ENCODE measurements at regions not wholly inside any gene's neighbourhood (a gene's known extent, or its start where the extent isn't known, plus 50 kb on each side); places are given as distances from the start of the nearest gene placed in this dataset.

GRCh38 chr2:145980318-145980717, 1460.4 kb upstream of the ZEB2 start:
- Histone ChIP-seq H3K27ac (ENCODE audit: low read length) (no peak overlapping the region), H3K27me3 (ENCODE audit: control insufficient read depth, insufficient read depth) (no peaks in the 10 kb centered on the region), H3K9me3 (ENCODE audit: control insufficient read depth, low read length) (no peaks in the 10 kb centered on the region), H3K4me1 (ENCODE audit: control insufficient read depth, insufficient read depth, low read length) (no peaks in the 10 kb centered on the region), H3K4me3 (ENCODE audit: low read length) (no peak overlapping the region)
- DNase-seq, result no peak
- intact Hi-C loops (cut with DNase I), result no loop called here
- ATAC-seq, result no peak
- WGBS, result 90% methylated on average over 2 of the region's 2 CpGs

- ATAC-seq, result no peak
- Histone ChIP-seq H3K27ac (ENCODE audit: low read length) (no peak overlapping the region), H3K27me3 (ENCODE audit: control insufficient read depth, insufficient read depth) (no peaks in the 10 kb centered on the region), H3K9me3 (ENCODE audit: control insufficient read depth, low read length) (no peaks in the 10 kb centered on the region), H3K4me3 (ENCODE audit: low read length) (no peak overlapping the region), H3K4me1 (ENCODE audit: control insufficient read depth, insufficient read depth, low read length) (no peaks in the 10 kb centered on the region)
- intact Hi-C loops (cut with DNase I), result no loop called here
- no peak for DNase-seq
- WGBS, result 50% methylated on average over 3 of the region's 3 CpGs
These were observed 1455.5 kb upstream of the ZEB2 start for GRCh38 chr2:145975406-145975805.

DNA sequence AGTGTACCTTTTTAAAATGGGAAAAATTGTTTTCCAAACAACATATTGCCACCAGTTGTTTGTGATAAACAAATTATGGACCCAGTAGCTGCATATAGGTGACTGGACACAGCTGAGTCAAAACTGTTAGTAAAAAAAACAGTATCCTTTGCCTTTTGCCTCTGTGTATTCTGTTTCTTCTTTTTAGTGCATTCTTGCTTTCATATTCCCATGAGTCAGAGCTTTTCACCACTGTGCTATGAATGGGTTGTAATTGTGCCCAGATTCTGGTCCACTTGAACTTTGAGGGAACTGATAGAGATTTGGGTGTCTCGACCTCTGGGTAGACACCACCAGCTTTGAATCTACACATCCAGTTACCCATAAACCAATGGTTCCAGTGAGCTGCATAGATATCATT, 1441.9 kb upstream of the ZEB2 start:
- Histone ChIP-seq H3K27me3 (ENCODE audit: control insufficient read depth, insufficient read depth) (no peaks in the 10 kb centered on the region), H3K4me3 (ENCODE audit: low read length) (no peak overlapping the region), H3K4me1 (ENCODE audit: control insufficient read depth, insufficient read depth, low read length) (no peaks in the 10 kb centered on the region), H3K27ac (ENCODE audit: low read length) (no peak overlapping the region), H3K9me3 (ENCODE audit: control insufficient read depth, low read length) (no peaks in the 10 kb centered on the region)
- DNase-seq (no peak), ATAC-seq (no peak)
- intact Hi-C loops (cut with DNase I), result no loop called here
- WGBS, result 74% methylated on average over 1 of the region's 1 CpG

DNA sequence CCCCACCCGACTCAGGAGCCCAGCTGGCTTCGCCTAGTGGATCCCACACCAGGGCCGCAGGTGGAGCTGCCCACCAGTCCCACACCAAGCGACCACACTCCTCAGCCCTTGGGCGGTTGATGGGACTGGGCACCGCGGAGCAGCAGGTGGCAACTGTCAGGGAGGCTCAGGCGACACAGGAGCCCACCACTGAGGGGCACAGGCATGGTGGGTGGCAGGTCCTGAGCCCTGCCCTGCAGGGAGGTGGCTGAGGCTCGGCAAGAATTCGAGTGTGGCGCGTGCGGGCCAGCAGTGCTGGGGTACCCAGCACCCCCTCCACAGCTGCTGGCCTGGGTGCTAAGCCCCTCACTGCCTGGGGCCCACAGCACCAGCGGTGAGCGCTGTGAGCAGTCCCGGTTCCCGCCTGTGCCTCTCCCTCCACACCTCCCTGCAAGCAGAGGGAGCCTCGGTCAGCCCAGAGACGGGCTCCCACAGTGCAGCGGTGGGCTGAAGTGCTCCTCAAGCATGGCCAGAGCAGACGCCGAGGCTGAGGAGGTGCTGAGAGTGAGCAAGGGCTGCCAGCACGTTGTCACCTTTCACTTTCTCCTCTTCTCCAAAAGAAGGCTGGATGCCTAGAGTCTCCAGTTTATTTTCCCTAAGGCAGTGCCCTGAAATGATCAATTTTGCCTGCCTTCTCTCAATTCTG, 1440.7 kb upstream of the ZEB2 start:
- Histone ChIP-seq H3K4me3 (ENCODE audit: low read length) (no peak overlapping the region), H3K27ac (ENCODE audit: low read length) (no peak overlapping the region), H3K4me1 (ENCODE audit: control insufficient read depth, insufficient read depth, low read length) (no peaks in the 10 kb centered on the region), H3K27me3 (ENCODE audit: control insufficient read depth, insufficient read depth) (no peaks in the 10 kb centered on the region), H3K9me3 (ENCODE audit: control insufficient read depth, low read length) (no peaks in the 10 kb centered on the region)
- ATAC-seq, result no peak
- intact Hi-C loops (cut with DNase I), result no loop called here
- 92% methylated on average over 23 of the region's 23 CpGs for WGBS
- DNase-seq, result peak in 2 of 3 donors; percentile 33 to 35

- H3K9me3 ChIP-seq (ENCODE audit: control insufficient read depth, low read length), result no peaks in the 10 kb centered on the region
- DNase-seq (no peak), ATAC-seq (no peak)
- H3K4me3 ChIP-seq (ENCODE audit: low read length), result no peak overlapping the region
- WGBS, result 87% methylated on average over 4 of the region's 4 CpGs
- H3K27me3 ChIP-seq (ENCODE audit: control insufficient read depth, insufficient read depth), result no peaks in the 10 kb centered on the region
- no peak overlapping the region for H3K27ac ChIP-seq (ENCODE audit: low read length)
- H3K4me1 ChIP-seq (ENCODE audit: control insufficient read depth, insufficient read depth, low read length), result no peaks in the 10 kb centered on the region
- intact Hi-C loops (cut with DNase I), result no loop called here
These were observed 1438.7 kb upstream of the ZEB2 start for GRCh38 chr2:145958611-145959010.

GRCh38 chr2:145957929-145958328, 1438.0 kb upstream of the ZEB2 start:
- Histone ChIP-seq H3K4me3 (ENCODE audit: low read length) (no peak overlapping the region), H3K27me3 (ENCODE audit: control insufficient read depth, insufficient read depth) (no peaks in the 10 kb centered on the region), H3K4me1 (ENCODE audit: control insufficient read depth, insufficient read depth, low read length) (no peaks in the 10 kb centered on the region), H3K9me3 (ENCODE audit: control insufficient read depth, low read length) (no peaks in the 10 kb centered on the region), H3K27ac (ENCODE audit: low read length) (no peak overlapping the region)
- intact Hi-C loops (cut with DNase I), result no loop called here
- ATAC-seq (no peak), DNase-seq (no peak)
- WGBS, result 0% methylated on average over 1 of the region's 1 CpG

- Histone ChIP-seq H3K4me1 (ENCODE audit: control insufficient read depth, insufficient read depth, low read length) (no peaks in the 10 kb centered on the region), H3K9me3 (ENCODE audit: control insufficient read depth, low read length) (no peaks in the 10 kb centered on the region), H3K27me3 (ENCODE audit: control insufficient read depth, insufficient read depth) (no peaks in the 10 kb centered on the region), H3K4me3 (ENCODE audit: low read length) (no peak overlapping the region), H3K27ac (ENCODE audit: low read length) (no peak overlapping the region)
- 36% methylated on average over 1 of the region's 1 CpG for WGBS
- intact Hi-C loops (cut with DNase I), result no loop called here
- no peak for ATAC-seq
- DNase-seq, result no peak
These were observed 1420.0 kb upstream of the ZEB2 start for GRCh38 chr2:145939949-145940348.

DNA sequence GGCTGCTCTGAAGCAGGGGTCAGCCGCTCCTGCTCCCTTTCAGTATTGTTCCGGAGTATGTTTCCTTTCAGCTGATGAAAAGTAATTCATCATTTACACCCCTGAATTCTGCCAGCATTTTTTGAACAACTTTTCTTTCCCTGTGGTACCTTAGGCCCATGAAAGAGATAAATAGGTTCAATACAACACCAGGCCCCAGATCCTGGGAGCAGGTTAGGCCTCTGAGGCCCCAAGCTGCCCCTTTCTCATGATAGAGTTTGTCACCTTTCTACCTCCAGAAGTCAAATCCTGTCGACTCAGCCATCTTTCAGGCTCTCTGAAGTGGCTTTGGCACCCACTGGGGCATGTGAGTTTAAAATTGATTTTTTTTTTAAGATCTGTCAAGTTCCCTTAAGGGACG, 1415.1 kb upstream of the ZEB2 start:
- WGBS, result 75% methylated on average over 4 of the region's 4 CpGs
- intact Hi-C loops (cut with DNase I), result no loop called here
- no peaks in the 10 kb centered on the region for H3K4me1 ChIP-seq (ENCODE audit: control insufficient read depth, insufficient read depth, low read length)

GRCh38 chr2:145931781-145932395, 1412.0 kb upstream of the ZEB2 start:
- Histone ChIP-seq H3K4me1 (ENCODE audit: control insufficient read depth, insufficient read depth, low read length) (no peaks in the 10 kb centered on the region), H3K4me3 (ENCODE audit: low read length) (no peak overlapping the region), H3K27me3 (ENCODE audit: control insufficient read depth, insufficient read depth) (no peaks in the 10 kb centered on the region), H3K9me3 (ENCODE audit: control insufficient read depth, low read length) (no peaks in the 10 kb centered on the region), H3K27ac (ENCODE audit: low read length) (no peak overlapping the region)
- ATAC-seq, result no peak
- DNase-seq, result no peak
- intact Hi-C loops (cut with DNase I), result no loop called here
- WGBS, result 36% methylated on average over 2 of the region's 2 CpGs

More for the DNA sequence above, 1415.1 kb upstream of the ZEB2 start:
- no peak for ATAC-seq
- H3K9me3 ChIP-seq (ENCODE audit: control insufficient read depth, low read length), result no peaks in the 10 kb centered on the region
- H3K27me3 ChIP-seq (ENCODE audit: control insufficient read depth, insufficient read depth), result no peaks in the 10 kb centered on the region
- H3K27ac ChIP-seq (ENCODE audit: low read length), result no peak overlapping the region
- DNase-seq, result no peak
- no peak overlapping the region for H3K4me3 ChIP-seq (ENCODE audit: low read length)

GRCh38 chr2:145930318-145930717, 1410.4 kb upstream of the ZEB2 start:
- intact Hi-C loops (cut with DNase I), result no loop called here
- no peaks in the 10 kb centered on the region for H3K4me1 ChIP-seq (ENCODE audit: control insufficient read depth, insufficient read depth, low read length)
- WGBS, result 27% methylated on average over 2 of the region's 2 CpGs
- no peak overlapping the region for H3K27ac ChIP-seq (ENCODE audit: low read length)
- H3K9me3 ChIP-seq (ENCODE audit: control insufficient read depth, low read length), result no peaks in the 10 kb centered on the region
- H3K4me3 ChIP-seq (ENCODE audit: low read length), result no peak overlapping the region
- H3K27me3 ChIP-seq (ENCODE audit: control insufficient read depth, insufficient read depth), result no peaks in the 10 kb centered on the region
- ATAC-seq (no peak), DNase-seq (no peak)

DNA sequence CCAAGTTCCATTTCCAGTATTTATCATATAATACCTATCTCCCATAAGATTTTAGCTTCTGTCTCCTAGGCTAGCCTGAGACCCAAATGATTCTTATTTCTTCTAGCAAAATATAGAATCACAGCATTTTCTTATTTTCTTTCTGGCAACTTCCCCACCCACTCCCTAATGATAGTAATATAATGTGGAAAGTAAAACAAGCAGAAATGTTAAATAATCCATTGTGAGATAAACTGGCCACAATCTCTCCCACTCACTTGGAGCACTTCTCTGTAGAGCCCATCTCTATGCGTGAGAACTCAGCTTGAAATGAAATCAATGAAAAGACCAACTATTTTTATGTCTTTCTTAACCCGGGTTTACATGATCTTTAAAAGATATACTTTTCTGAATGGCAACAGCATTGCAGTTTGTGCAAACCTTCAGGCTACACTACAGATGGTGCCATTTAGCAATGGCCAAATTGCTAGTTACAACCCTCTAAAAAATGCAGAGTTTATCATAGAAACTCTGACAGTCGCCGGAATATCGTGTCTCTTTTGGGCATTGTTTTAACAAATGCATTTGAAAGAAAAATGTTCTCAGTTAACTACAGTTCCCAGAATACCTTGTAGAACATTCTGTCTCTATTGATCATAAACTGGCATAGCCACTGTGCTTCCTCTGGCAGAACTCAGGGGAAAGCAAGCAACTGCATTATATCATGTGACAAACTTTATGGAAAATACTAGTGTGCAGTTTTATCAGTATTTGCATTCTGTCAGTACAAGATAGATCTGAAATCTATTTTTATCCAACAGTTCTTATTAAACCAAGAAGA, 1407.4 kb upstream of the ZEB2 start:
- WGBS, result 49% methylated on average over 5 of the region's 5 CpGs
- H3K4me3 ChIP-seq (ENCODE audit: low read length), result no peak overlapping the region
- ATAC-seq (no peak), DNase-seq (no peak)
- no peaks in the 10 kb centered on the region for H3K9me3 ChIP-seq (ENCODE audit: control insufficient read depth, low read length)
- H3K4me1 ChIP-seq (ENCODE audit: control insufficient read depth, insufficient read depth, low read length), result no peaks in the 10 kb centered on the region
- no peaks in the 10 kb centered on the region for H3K27me3 ChIP-seq (ENCODE audit: control insufficient read depth, insufficient read depth)
- intact Hi-C loops (cut with DNase I), result no loop called here
- no peak overlapping the region for H3K27ac ChIP-seq (ENCODE audit: low read length)
